ENCODE measurements at regions not wholly inside any gene's neighbourhood (a gene's known extent, or its start where the extent isn't known, plus 50 kb on each side); places are given as distances from the start of the nearest gene placed in this dataset.

DNA sequence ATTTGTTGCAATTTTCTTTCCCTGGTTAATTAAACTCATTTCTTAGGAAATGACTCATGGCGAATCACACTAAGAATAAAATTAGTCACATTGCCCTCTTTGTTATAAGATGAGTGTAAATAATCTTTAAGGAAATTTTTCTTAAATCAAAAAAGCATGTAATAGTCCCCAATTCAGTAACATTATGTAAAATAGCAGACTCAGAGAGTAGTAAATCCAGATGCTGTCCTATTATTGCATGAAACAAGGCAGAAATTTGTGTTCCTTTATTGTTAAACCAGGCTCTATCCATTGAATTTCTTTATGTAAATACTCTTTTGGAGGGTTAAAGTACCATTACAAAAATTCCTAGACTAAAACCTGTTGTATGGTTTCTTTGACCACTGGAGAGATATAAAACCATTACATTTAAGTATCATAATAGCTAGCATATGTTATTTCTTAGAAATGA, 154.5 kb upstream of the C1orf87 start:
- DNase-seq = no peak

DNA sequence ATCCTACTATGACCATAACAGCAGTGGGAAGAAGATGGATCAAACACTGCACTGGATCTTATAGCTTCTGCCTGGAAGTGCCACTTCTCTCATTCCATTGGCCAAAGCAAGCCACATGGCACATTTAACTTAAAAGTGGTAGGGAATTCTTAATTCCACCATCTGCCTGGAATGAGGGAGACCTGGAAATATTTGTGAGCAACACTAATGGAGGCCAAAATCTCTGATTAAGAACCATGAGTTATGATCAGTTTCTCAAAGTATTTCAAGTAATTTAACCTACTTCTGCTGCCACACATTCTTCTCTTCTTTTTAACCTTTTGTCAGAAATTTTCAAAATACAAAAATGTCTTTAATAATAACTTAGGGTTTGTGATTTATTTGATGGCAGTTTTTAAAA, 154.0 kb upstream of the C1orf87 start:
- DNase-seq = no peak

DNA sequence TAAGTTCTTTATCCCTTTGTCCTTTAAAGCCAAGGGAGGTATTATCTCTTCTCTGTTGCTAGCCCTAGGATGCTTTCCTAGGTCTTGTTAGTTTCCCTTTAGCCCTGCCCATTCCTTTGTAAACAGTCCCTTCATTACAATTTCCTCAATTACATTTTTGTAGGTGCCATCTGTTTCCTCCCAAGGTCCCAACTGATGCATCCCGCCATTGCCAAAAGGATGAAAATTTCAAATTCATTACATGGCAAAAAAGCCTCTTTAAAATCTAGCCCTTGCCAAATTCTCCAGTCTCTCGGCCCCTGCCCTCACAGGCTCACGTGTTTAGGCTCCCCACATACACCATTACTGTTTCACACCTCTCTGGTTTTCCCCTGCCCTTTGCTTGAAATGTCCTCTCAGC, 151.9 kb upstream of the C1orf87 start:
- no peak for DNase-seq

DNA sequence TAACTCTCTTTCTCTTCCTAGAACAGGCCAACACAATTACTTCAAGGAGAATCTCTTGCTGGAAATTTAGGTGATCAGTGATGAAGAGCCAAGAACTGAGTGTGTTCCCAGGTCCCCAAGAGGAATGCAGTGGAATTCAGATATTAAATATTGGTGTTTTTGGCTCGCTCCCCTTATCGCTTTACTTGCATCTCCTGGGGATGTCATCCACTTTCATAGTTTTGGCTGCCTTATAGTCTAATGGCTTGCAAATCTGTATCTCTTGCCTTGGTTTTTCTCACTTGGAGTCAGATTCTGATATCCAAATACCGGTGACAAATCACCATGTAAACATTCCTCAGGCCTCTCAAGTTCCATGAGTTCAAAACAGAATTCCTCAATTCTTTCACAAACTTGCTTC, 151.0 kb upstream of the C1orf87 start:
- no peak for DNase-seq

DNA sequence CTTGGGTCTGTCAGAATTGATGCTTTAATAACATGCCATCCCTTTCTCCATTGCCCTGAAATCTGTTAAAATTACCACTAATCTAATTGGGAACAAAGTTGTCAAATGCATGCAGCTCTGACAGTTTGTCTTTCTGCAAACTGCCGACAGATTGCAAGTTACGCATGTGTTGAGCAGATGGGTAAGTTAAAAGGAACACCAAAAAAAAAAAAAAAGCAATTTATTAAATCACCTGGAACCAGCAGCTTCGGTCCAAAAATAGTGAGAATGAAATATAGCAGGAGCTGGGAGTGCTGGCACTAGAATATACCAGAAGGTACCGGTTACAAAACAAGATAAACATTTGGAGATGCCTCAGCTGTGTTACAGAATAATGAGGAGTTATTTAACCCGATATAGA, 149.6 kb upstream of the C1orf87 start:
- DNase-seq = no peak

DNA sequence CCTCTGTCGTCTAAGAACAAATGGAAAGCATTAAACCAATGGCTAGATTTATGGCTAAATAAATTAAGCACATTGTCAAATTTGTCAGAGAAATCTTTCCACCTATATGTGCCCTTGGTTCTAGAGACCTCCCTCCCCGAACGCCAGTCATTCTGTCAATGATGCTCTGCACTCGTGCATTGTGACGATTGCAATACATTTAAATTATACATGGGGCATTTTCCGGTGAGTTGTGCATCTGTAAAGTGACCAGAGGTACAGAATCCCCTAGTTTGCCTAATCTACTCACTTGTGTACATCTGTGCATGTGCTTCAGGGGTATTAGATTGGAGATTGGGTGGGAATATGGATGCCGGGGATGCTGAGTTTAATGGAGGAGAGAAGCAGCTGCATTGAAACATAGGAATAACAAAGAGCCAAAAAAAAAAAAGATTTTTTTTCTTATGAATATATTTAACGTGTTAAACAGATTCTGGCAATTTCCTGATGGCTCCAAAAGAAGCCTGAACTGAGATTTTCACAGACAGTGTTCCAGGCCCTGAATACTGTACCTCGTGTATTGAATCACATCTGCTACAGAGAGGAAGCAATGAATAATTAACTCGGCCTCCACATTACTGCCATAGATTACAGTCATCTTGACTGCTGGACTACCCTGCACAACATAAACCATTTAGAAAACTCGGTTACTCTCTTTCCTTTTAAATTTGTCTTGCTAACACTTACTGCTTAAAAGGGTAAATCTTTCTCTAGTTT, 149.0 kb upstream of the C1orf87 start:
- no peak for DNase-seq

DNA sequence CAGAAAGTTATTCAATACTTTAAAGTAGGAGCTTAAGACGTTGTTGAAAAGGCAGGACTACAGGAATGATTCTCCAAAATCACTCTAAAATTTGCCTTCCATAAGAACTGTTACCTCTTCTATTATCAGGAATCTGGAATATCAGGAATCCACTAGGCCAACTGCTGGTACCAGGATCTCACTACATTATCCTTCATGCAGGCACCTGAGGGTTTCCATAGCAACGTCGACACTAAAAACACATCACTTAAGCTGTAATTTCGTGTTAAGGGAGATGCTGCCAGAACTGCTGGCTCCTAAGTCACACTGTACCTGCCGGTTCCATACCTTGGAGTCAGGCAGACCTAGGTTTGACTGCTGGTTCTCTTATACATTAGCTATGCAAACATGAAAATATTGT, 139.7 kb upstream of the C1orf87 start:
- no peak for DNase-seq

DNA sequence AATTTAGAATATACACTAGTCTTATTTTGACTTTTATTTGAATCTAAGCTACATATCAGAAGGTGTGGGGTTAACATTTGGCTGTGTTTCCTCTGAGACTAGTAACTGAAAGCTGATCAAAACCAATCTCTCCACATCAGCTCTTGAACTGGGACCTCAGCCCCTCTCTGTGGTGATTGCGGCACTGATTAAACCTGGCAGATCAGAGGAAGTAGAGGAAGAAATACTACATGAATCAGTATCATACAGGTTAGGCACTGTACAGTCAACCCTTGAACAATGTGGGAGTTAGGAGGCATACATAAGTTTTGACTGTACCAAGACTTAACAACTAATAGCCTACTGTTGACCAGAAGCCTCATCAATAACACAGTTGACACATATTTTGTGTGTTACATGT, 122.5 kb upstream of the C1orf87 start:
- no peak for DNase-seq

DNA sequence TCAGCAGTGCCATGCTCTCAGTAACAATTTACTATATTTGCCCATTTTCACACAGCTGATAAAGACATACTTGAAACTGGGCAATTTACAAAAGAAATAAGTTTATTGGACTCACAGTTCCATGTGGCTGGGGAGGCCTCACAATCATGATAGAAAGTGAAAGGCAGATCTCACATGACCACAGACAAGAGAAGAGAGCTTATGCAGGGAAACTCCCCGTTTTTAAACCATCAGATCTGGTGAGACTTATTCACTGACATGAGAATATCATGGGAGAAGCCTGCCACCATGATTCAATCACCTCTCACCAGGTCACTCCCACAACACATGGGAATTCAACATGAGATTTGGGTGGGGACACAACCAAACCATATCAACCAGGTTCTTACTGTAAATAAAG, 112.1 kb upstream of the C1orf87 start:
- no peak for DNase-seq

DNA sequence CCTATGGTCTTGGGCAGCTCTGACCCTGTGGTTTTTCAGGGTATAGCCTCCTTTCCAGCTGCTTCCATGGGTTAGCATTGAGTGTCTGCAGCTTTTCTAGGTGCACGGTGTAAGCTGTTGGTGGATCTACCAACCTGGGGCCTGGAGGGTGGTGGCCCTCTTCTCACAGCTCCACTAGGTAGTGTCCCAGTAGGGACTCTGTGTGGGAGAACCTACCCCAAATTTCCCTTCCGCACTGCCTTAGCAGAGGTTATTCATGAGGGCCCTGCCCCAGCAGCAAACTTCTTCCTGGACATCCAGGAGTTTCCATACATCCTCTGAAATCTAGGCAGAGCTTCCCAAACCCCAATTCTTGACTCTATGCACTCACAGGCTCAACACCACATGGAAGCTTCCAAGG, 111.0 kb upstream of the C1orf87 start:
- no peak for DNase-seq

DNA sequence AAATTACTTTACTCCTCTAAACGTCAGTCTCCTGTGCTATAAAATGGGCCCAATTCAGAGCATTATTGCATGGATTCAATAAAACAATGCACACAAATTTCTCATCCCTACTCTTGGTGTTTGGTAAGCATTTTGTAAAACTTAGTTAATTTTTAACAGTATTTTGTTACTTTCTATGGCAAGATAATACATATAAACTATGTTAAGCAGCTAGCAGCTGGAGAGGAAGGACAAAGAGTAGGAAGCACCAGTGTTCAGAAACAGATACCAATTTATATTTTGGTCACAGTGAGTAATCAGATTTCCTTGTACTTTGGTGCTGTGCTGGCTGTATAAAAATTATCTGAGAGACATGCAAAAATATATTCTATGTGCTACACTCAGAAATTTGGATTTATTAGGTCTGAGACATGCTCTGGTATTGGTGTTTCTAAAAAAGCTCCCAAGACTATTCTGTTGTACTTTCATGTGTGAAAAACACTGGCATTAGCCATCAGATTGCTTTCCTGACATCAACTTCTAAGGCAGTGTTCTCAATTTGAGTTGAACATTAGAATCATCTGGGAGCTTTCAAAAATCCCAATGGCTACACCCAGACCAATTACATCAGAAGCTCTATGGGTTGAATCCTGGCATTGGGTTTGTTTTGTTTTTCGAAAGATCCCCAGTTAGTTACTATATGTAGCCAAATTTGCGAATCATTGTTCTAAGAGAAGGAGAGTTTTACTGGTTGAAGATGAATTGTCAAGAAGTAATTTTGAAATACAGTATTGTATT, 100.3 kb upstream of the C1orf87 start:
- DNase-seq = no peak

DNA sequence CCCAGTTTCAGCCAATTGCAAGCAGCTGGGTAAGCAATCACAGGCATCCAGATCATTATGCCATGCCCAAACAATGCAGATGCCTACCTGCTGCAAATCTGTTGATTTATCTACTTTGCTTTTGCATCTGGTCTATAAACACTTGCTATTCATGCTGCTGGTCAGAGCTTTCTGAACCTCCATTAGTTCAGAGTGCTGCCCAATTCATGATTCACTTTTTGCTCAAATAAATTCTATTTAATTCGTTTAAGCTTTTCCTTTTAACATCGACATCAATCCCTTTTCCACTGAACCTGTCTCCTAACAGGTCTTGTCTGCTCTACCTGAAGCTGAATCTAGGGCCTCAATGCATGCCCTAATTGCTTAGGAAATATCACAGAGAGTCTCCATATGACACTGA, 99.4 kb upstream of the C1orf87 start:
- no peak for DNase-seq

DNA sequence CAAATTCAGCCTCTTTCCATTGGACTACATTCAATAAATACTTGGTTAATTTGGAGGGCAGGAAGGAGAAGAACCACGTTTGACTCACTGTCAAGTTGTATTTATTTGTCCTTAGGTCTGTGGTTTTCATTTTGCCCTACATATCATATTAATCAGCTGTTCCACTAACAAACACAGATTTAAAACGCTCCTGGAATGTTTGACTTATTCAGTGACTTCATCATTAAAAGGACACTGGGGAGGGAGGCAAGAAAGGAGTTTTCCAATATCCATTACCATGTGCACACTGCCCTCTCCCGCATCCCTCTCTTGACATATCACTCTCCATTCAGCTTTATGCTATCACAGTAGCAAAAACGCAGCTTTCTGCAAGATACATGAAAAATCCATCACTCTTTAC, 98.2 kb upstream of the C1orf87 start:
- no peak for DNase-seq

DNA sequence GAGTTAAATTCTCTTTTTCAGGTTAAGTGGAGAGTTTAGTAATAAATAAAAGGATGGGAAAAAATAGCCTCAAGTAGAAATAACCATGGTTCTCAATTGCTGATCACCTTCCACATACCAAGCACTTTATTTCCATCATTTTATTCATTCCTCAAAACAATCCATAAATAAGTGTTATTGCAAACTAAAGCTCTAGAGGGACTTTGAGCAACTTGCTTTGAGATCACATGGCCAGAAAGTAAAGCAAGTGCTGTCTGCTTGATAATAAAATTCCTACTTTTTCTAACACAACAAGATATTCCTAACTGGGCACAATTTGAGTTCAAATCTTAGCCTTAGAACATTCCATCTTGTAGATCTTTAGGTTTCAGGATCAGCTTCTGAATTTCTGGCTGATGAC, 97.1 kb upstream of the C1orf87 start:
- no peak for DNase-seq

DNA sequence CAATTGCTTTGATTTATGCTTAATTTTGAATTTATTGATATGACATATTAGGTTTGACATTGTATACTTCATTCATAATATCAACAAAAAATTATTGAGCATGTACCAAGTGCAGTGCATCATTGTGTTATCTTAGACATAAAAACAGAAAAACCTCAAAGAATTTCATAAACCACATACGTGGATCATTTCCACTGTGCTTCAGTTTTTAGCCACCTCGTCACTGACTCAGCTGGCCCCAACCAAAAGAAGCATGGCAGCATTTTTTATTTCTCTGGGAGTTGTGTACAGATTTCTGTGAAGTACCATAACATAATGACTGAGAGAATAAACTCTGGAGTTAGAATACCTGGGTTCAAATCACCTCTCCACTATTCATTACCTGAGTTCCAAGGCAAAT, 95.6 kb upstream of the C1orf87 start:
- DNase-seq = no peak

DNA sequence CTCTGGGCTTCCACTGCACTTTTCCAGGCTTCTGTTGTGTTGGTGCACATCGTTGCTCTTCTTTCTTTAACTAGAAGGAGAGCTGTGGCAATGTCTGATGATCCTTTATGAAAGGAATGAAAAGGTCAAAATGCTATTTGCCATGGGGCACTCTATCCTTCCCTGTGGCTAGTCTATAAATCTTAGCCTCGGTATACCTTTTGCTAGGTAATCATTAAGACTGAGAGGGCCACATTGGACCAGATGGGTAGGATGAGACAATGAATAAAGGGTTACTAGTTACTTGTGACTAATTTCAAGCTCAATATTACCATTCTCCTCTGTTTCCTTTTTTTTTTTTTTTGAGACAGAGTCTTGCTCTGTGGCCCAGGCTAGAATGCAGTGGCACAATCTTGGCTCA, 89.4 kb upstream of the C1orf87 start:
- DNase-seq = no peak

DNA sequence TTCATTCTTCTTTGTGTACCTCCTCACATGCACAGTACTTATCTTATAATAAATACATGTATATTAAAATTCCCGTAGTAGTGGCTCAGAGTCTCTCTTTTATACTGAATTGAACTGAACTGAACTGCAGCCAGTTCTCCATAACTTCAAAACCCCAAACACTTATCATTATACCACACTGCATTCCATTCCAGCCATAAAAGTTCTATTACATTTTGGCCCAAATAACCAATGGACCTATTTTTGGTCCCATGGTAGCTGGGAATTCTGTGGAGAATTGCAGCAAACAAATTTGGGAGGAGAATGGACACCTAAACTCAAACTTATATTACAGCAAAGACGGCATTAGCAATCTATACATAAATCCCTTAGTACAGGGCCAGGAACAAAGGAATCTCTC, 86.6 kb upstream of the C1orf87 start:
- DNase-seq = no peak

DNA sequence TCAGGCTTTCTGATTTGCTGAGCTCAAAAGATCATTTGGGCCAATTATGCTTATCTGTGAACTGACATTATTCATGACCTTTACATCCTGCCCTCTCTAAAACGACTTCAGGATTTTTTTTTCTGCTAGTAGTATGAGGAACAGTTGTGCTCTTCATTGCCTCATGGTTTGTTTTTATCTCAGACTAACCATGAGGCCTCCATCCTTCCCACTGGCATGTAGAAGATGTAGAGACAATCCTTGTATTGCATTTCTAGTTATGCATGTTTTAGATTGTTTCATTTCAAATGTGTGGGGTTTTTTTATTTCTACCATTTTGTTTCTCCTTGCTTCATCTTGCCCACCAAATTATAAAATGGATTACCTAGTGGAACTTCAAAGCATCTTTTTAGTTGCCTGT, 82.8 kb upstream of the C1orf87 start:
- no peak for DNase-seq

DNA sequence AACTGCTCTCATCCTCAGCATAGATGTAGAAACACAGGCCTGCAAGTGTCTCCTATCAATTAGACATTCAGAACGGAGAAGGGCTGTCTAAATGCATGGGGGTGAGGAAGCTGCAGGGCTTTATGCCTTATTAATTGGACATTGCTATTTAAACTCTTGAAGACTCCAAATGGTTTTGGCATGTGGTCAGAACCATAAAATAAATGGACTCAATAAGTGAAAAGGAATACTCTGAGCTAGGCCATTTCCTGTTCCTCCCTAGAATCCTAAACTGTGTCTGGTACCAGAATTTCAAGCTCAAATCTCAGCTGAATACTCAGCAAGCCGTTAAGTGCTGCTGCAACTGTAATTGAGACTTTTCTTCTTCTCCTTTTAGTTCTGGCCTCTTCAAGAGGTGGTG, 80.4 kb upstream of the C1orf87 start:
- DNase-seq = peak; percentile 48

DNA sequence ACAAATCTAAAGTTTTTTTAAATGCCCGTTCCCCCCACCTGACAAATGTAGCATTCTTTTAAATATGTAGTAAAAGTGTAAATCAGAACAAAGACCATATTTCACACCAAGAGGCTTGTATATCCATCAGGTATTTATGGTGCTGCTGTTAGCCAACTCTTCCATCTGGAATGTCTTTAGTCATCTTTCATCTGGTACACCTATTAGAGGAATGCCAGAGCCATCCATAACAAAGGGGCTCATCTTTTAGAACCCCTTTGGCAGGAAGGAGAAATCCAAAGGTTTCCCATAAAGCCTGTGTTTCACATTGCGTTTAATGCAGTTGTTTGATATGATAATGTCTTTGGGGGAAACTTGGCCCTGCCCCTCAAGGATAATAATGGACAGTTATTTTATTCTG, 79.3 kb upstream of the C1orf87 start:
- DNase-seq = no peak

DNA sequence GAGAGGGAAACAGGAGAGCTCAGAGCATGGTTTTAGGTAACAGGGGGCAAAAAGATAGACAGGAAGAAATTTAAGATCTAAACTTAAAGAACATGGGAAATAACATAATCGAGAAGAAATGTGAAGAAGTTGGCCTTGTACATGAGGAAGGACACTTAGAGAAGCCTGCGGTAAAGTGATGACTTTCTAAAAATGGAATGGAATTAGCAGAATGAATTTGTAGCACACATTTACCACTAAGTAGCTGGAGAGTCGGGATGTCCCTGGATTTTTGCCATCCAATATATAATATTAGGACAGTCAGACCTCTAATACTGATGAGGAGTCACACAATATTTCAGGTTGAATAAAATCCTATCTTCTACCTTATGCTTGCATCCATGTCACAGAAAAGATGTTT, 77.7 kb upstream of the C1orf87 start:
- DNase-seq = no peak

DNA sequence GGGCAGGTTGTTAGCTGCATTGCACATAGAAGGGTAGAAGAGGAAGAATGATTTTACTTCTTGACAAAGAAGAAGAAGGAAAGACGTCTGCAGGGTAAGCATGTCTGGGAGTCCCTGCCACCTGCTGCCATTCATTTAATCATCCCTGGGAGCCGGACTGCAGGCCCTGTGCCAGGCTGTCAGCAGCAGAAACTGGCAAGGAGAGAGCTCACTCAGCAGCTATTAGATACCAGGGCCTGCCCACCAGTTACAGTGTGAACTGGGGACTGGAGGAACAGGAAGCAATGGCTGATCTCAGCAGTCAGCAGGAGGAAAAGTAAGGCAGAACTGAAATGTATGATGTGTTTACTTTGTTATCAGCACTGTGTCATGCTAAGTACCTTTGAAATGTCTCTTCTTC, 75.7 kb upstream of the C1orf87 start:
- peak; percentile 53 for DNase-seq

DNA sequence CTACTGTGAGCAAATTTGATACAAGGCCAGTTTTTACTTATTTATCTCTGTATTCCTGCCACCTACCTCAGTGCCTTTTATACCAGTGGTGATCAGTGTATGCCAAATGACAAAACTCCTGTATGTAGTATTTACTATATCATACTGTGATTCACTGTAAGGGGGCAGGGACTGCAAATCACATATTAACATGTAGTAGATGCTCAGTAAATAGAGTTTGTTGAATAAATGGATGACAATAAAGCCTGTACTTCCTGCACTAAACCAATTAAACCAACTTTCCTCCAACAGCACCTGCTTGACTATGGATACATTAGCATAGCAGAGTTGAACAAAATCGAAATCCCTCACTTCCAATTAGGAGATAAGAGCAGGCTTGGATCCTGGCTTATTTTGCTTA, 73.3 kb upstream of the C1orf87 start:
- DNase-seq = no peak

DNA sequence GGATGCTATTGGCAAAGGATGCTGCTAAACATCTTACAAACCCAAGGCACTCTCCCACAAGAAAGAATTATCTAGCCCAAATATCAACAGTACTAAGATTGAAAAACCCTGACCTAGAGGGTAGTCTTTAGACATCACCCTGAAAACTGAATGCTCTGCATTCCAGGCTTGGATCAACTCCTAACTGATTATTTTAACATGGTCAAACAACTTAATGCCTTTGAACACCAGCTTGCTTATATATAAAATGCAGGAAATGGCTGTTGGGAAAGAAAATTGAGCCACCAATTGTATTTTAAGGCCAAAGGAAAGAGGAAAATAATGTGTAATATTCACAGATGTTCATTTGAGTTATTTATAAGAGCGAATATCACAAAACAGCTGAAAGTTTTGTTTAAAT, 72.2 kb upstream of the C1orf87 start:
- no peak for DNase-seq

DNA sequence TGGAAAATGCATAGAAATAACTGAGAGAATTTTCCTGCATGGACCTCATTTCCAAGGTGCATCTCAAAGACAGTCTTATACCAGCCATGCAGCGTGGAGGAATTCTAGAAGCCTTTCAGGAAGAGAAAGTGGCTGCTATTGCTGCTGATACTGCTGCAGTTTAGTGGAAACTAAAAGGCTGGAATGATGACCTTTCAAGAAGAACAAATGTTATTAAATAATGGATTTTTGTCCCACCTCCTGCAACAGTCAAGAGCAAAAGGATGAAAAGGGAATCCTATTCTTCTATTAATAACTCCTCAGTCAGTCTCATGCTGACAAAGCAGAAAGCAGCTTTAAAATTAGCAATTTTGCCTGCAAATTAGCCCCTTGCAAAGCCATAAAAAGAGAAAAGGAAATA, 68.2 kb upstream of the C1orf87 start:
- no peak for DNase-seq

Measured in left hindlimb (tissue), 1 donor.